ENCODE measurements at regions not wholly inside any gene's neighbourhood (a gene's known extent, or its start where the extent isn't known, plus 50 kb on each side); places are given as distances from the start of the nearest gene placed in this dataset.

DNA sequence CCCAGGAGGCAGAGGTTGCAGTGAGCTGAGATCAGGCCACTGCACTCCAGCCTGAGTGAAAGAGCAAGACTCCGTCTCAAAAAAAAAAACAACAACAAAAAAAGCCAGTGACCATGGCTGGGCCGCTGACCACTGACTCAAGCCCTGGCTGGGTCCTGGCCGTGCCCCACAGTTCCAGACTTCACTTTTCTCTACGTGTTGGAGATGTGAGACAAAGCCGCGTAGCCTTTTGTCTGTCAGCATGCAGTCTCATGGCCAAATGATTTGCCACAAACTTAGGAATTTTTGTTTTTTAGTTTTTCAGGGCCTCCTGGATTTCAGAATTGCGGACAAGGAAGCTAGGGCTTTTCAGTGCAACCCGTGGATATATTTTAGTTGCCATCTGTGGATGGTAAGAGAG is 89.3 kb upstream of the CIBAR2 start:
- H3K27me3 ChIP-seq (ENCODE audit: insufficient read depth): no peaks in the 10 kb centered on the region
- ChIA-PET POLR2A (interaction anchor here (1.4 kb wide), 2 partner anchors 22 to 29 kb away, joined by 4 read pairs; no protein-coding TSS in a partner anchor), CTCF (interaction anchor here (1.0 to 6.7 kb wide), 7 partner anchors 9 to 87 kb away, joined by 3 to 43 read pairs (median 5); no protein-coding TSS in a partner anchor)
- H3F3A ChIP-seq (replicated peaks; ENCODE audit: insufficient read depth): no peaks in the 10 kb centered on the region
- H3K4me1 ChIP-seq (ENCODE audit: control insufficient read depth in 1 of 2, insufficient read depth in 2 of 2, low read depth in 1 of 2, low read length in 1 of 2): peaks cover 9 to 63% of the 10 kb centered on the region in 2 experiments; a peak in 3 of 4 replicates
- no peaks in the 10 kb centered on the region for H3K9me3 ChIP-seq
- no peak overlapping the region for H3K4me3 ChIP-seq (ENCODE audit: low read depth in 2 of 2, low read length in 1 of 2)
- TF ChIP-seq SMC3 (IDR thresholded peaks at IDR 0.05; ENCODE audit: low read depth, low read length): no peak
- TF ChIP-seq, protein P1, sequence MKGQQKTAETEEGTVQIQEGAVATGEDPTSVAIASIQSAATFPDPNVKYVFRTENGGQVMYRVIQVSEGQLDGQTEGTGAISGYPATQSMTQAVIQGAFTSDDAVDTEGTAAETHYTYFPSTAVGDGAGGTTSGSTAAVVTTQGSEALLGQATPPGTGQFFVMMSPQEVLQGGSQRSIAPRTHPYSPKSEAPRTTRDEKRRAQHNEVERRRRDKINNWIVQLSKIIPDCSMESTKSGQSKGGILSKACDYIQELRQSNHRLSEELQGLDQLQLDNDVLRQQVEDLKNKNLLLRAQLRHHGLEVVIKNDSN (IDR thresholded peaks at IDR 0.05; ENCODE audit: borderline replicate concordance, low read depth): no peak
- TF ChIP-seq MXI1 (IDR thresholded peaks at IDR 0.05; ENCODE audit: low read depth, low read length): no peak
- TF ChIP-seq CHD2 (IDR thresholded peaks at IDR 0.05; ENCODE audit: low read length, partially characterized antibody): no peak
- no peak for TF ChIP-seq RAD21 (IDR thresholded peaks at IDR 0.05; ENCODE audit: low read length)
- TF ChIP-seq NFIC (IDR thresholded peaks at IDR 0.05; ENCODE audit: borderline replicate concordance): no peak
- TF ChIP-seq RCOR1 (IDR thresholded peaks at IDR 0.05; ENCODE audit: low read length): no peak
- no peak for TF ChIP-seq RFX5 (IDR thresholded peaks at IDR 0.05; ENCODE audit: low read length)
- no peak for TF ChIP-seq RXRA (IDR thresholded peaks at IDR 0.05; ENCODE audit: borderline replicate concordance, low read depth)
- TF ChIP-seq JUND (IDR thresholded peaks at IDR 0.05): no peak
- TF ChIP-seq, protein P2, sequence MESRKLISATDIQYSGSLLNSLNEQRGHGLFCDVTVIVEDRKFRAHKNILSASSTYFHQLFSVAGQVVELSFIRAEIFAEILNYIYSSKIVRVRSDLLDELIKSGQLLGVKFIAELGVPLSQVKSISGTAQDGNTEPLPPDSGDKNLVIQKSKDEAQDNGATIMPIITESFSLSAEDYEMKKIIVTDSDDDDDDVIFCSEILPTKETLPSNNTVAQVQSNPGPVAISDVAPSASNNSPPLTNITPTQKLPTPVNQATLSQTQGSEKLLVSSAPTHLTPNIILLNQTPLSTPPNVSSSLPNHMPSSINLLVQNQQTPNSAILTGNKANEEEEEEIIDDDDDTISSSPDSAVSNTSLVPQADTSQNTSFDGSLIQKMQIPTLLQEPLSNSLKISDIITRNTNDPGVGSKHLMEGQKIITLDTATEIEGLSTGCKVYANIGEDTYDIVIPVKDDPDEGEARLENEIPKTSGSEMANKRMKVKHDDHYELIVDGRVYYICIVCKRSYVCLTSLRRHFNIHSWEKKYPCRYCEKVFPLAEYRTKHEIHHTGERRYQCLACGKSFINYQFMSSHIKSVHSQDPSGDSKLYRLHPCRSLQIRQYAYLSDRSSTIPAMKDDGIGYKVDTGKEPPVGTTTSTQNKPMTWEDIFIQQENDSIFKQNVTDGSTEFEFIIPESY (IDR thresholded peaks at IDR 0.05; ENCODE audit: borderline replicate concordance, low read depth): no peak
- no peak for DNase-seq
- H3K4me2 ChIP-seq: no peak overlapping the region
- no peaks in the 10 kb centered on the region for H4K20me1 ChIP-seq (ENCODE audit: insufficient read depth)
- 89% methylated on average over 8 of the region's 8 CpGs for WGBS (ENCODE audit: low lambda C conversion rate)
- H2AFZ ChIP-seq (ENCODE audit: low read depth): no peak overlapping the region
- no peaks in the 10 kb centered on the region for H3K36me3 ChIP-seq (replicated peaks in 1 of 2; ENCODE audit: control insufficient read depth in 1 of 2, insufficient read depth in 2 of 2, low read length in 1 of 2)
- no peaks in the 10 kb centered on the region for H3K9me2 ChIP-seq
- no peak overlapping the region for H3K9ac ChIP-seq
- H3K79me2 ChIP-seq (ENCODE audit: insufficient read depth): peaks cover 25% of the 10 kb centered on the region; the same call in 1 of the 2 replicates
- H3K27ac ChIP-seq (ENCODE audit: low read depth in 2 of 2, low read length in 1 of 2): peak overlapping the region; percentile 60 to 95; a peak in 2 of 4 replicates

DNA sequence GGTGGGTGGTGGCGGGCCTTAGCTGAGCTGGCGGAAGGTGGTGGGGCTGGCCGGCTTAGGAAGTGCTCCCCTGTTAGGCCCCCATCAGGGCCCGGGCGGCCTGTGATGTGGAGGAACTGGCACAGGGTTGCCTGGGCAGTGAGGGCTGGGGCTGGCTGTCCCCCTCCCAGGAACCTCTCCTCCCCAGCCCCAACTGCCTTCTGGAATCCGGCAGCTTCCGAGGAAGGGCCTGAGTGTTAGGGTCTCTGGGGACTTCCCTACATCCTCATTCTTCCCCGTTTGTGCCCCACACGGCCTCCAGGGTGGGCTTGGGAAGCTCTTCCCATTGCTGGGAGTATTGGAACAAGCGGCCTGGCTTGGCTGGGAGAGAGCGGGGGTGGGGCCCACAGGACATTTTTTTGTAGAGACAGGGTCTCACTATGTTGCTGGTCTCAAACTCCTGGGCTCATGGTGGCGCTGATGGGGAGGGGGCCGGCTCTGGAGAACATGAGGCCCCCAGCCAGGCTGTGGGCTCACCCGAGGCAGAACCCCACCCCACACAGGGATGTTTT is 89.9 kb upstream of the CIBAR2 start:
- Histone ChIP-seq H3K4me3 (ENCODE audit: low read depth in 2 of 2, low read length in 1 of 2) (no peak overlapping the region), H3K36me3 (replicated peaks in 1 of 2; ENCODE audit: control insufficient read depth in 1 of 2, insufficient read depth in 2 of 2, low read length in 1 of 2) (no peaks in the 10 kb centered on the region), H3K27ac (ENCODE audit: low read depth in 2 of 2, low read length in 1 of 2) (peak overlapping the region; percentile 60 to 95; a peak in 3 of 4 replicates), H3K79me2 (ENCODE audit: insufficient read depth) (peaks cover 25% of the 10 kb centered on the region; the same call in 1 of the 2 replicates), H2AFZ (ENCODE audit: low read depth) (no peak overlapping the region), H3K9me3 (no peaks in the 10 kb centered on the region), H3K9ac (peak overlapping the region; percentile 54; the same call in 1 of the 2 replicates), H4K20me1 (ENCODE audit: insufficient read depth) (no peaks in the 10 kb centered on the region), H3K9me2 (no peaks in the 10 kb centered on the region), H3K4me1 (ENCODE audit: control insufficient read depth in 1 of 2, insufficient read depth in 2 of 2, low read depth in 1 of 2, low read length in 1 of 2) (peaks cover 13 to 61% of the 10 kb centered on the region in 2 experiments; a peak in 3 of 4 replicates), H3F3A (replicated peaks; ENCODE audit: insufficient read depth) (no peaks in the 10 kb centered on the region), H3K4me2 (peak overlapping the region; percentile 45; the same call in 1 of the 2 replicates), H3K27me3 (ENCODE audit: insufficient read depth) (no peaks in the 10 kb centered on the region)
- ChIA-PET CTCF (interaction anchor here (1.0 to 6.7 kb wide), 7 partner anchors 9 to 174 kb away, joined by 3 to 43 read pairs (median 5); partner anchors contain the start of gene KIAA0513), POLR2A (interaction anchor here (0.8 to 1.5 kb wide), 5 partner anchors 22 to 43 kb away, joined by 3 to 5 read pairs (median 4); no protein-coding TSS in a partner anchor)
- 75% methylated on average over 12 of the region's 14 CpGs for WGBS (ENCODE audit: low lambda C conversion rate)
- DNase-seq: no peak
- TF ChIP-seq, protein P3, sequence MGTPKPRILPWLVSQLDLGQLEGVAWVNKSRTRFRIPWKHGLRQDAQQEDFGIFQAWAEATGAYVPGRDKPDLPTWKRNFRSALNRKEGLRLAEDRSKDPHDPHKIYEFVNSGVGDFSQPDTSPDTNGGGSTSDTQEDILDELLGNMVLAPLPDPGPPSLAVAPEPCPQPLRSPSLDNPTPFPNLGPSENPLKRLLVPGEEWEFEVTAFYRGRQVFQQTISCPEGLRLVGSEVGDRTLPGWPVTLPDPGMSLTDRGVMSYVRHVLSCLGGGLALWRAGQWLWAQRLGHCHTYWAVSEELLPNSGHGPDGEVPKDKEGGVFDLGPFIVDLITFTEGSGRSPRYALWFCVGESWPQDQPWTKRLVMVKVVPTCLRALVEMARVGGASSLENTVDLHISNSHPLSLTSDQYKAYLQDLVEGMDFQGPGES (IDR thresholded peaks at IDR 0.05; ENCODE audit: low read depth, low read length): no peak
- TF ChIP-seq RAD21 (IDR thresholded peaks at IDR 0.05; ENCODE audit: low read length): no peak
- TF ChIP-seq NFIC (IDR thresholded peaks at IDR 0.05; ENCODE audit: borderline replicate concordance): no peak
- no peak for TF ChIP-seq RXRA (IDR thresholded peaks at IDR 0.05; ENCODE audit: borderline replicate concordance, low read depth)
- no peak for TF ChIP-seq JUND (IDR thresholded peaks at IDR 0.05)
- no peak for TF ChIP-seq SIN3A (IDR thresholded peaks at IDR 0.05; ENCODE audit: borderline replicate concordance, low read depth, low read length)
- TF ChIP-seq, protein P4, sequence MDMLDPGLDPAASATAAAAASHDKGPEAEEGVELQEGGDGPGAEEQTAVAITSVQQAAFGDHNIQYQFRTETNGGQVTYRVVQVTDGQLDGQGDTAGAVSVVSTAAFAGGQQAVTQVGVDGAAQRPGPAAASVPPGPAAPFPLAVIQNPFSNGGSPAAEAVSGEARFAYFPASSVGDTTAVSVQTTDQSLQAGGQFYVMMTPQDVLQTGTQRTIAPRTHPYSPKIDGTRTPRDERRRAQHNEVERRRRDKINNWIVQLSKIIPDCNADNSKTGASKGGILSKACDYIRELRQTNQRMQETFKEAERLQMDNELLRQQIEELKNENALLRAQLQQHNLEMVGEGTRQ (IDR thresholded peaks at IDR 0.05; ENCODE audit: borderline replicate concordance, low read depth, low read length): no peak
- TF ChIP-seq MXI1 (IDR thresholded peaks at IDR 0.05; ENCODE audit: low read depth, low read length): no peak
- no peak for TF ChIP-seq EZH2phosphoT487 (IDR thresholded peaks at IDR 0.05; ENCODE audit: borderline replicate concordance, low read depth)
- no peak for TF ChIP-seq FOXJ3 (CRISPR knock-in tag; IDR thresholded peaks at IDR 0.05)
- no peak for TF ChIP-seq YY1 (IDR thresholded peaks at IDR 0.05; ENCODE audit: low read depth)
- TF ChIP-seq, protein P1 (IDR thresholded peaks at IDR 0.05; ENCODE audit: borderline replicate concordance, low read depth): no peak
